Gastrocnemius medialis (tissue), 4 donors: ENCODE measurements at regions not wholly inside any gene's neighbourhood (a gene's known extent, or its start where the extent isn't known, plus 50 kb on each side); places are given as distances from the start of the nearest gene placed in this dataset.

Source experiments
- CTCF ChIP-seq, 5 experiments: fragments of 450-650 bp in 3 of 5; fragments of 200-600 bp in 2 of 5; sonication (generic) in 2 of 5; IDR thresholded peaks in 4 of 5; conservative IDR thresholded peaks in 1 of 5; 1 replicate in 4 of 5; 2 replicates in 1 of 5; pipeline ENCODE4 v1.5.1; 2016 to 2019; ENCODE audit warnings: antibody characterized with exemption in 5 of 5, mild to moderate bottlenecking in 3 of 5, moderate library complexity in 3 of 5
- POLR2A ChIP-seq, 2 donors: fragments of 450-650 bp; IDR thresholded peaks; one replicate each; pipeline ENCODE4 v1.6.1; 2017; ENCODE audit warnings: antibody characterized with exemption in 2 of 2, mild to moderate bottlenecking in 2 of 2, moderate library complexity in 2 of 2

- no peak for TF ChIP-seq CTCF (IDR thresholded peaks at IDR 0.05 in 4 of 5, conservative IDR thresholded peaks at IDR 0.05 in 1 of 5)
- no peak for TF ChIP-seq POLR2A (IDR thresholded peaks at IDR 0.05)
These were observed 77.4 kb upstream of the SULF2 start for GRCh38 chr20:47862574-47863240.
